ENCODE measurements at regions not wholly inside any gene's neighbourhood (a gene's known extent, or its start where the extent isn't known, plus 50 kb on each side); places are given as distances from the start of the nearest gene placed in this dataset.
"Not testable (repeated sequence)": the region's sequence is repeated elsewhere in the genome, so short reads cannot be mapped to it uniquely, and the experiment has no call there.

DNA sequence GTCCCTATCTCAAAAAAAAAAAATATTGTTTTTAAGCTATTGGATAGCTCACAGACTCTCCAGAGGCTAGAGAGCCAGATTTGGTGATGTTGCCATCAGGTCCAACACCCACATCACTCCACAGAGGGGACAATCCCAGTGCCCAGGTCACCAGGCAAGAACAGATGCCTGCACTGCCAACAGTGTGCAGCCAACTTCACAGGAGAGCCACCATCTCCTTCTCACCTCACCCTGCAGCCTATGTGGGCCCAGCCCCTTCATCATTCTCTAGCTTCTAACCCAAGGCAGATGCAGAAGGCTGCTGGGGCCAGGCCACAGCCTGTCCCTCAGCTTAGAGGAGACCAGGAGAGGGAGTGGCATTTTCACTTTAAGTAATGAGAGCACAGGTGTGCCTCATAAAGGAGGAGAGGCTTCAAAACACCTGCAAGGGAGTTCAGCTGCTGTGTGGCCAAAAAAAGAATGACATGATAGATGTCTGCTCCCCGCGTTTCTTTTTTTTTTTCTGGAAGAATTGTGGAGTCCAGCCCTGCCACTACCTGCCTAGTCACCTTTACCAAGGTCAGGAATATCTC lies 98.0 kb upstream of the ZSWIM2 start:
- no peak for DNase-seq (ENCODE audit: low spot score)
- no peak for FAIRE-seq

DNA sequence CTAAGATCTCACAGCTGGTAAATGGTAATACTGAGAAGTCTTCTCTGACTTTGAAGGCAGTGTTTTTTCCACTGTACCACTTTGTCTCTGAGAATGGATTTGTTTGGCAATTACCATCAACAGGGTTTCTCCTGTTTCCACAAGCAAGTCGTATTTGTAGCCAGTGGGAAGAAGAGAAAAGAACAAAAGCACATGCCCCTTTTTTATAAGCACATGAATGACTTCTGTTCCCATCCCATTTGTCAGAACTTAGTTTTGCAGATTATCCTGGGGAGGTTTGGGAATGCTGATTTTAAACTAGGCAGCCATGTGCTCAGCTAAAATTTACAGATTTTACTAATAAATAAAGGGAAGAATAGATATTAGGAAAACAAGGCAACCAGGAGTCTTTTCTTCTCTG lies 92.9 kb upstream of the ZSWIM2 start:
- FAIRE-seq (no peak), DNase-seq (ENCODE audit: low spot score) (no peak)

- FAIRE-seq: no peak
Observed at GRCh38 chr2:186940463-186940862, 91.5 kb upstream of the ZSWIM2 start.

DNA sequence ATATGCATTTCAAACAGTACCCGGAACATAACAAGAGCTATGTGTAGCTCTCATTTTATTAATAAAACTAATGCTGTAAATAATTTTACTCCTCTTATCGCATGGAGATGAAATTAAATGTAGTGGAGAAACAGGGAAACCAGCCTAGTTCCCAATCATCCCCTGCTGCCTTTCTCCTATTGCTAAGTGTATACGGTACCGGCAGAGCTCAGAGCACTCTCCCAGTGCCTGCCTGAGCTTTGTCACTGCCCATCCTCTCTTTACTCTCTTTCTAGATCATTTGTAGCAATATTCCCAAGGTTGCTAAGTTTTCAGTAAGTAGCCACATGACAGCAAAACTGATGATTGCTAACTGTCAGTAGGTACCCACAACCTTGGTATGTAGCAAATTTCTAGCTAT lies 85.5 kb upstream of the ZSWIM2 start:
- FAIRE-seq: no peak

More at GRCh38 chr2:186940463-186940862, 91.5 kb upstream of the ZSWIM2 start:
- no peak for DNase-seq (ENCODE audit: low spot score)

GRCh38 chr2:186927867-186928191 lies 78.9 kb upstream of the ZSWIM2 start:
- DNase-seq (ENCODE audit: low spot score) (no peak), FAIRE-seq (no peak)

More for the DNA sequence above, 85.5 kb upstream of the ZSWIM2 start:
- DNase-seq (ENCODE audit: low spot score): no peak

GRCh38 chr2:186927185-186927866 lies 78.4 kb upstream of the ZSWIM2 start:
- no peak for FAIRE-seq
- no peak for DNase-seq (ENCODE audit: low spot score)

DNA sequence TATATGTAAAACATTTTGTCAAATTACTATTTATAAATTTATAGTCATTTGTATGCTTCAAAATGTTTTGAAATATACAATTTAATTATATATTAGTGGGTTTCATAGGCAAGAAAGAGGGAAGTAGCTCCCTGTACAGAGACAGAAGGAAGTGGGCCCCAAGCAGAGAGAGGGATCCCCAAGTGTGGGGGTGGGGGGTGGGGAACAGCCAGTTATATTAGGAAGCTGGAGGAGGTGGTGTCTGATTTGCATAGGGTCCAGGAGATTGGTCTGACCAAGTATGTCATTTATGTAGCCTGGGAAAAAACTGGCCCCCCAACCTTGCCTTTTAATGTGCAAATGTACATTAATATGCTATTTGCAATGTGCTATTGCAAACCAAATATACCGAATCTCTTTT lies 76.5 kb upstream of the ZSWIM2 start:
- DNase-seq (ENCODE audit: low spot score): no peak
- FAIRE-seq: no peak

DNA sequence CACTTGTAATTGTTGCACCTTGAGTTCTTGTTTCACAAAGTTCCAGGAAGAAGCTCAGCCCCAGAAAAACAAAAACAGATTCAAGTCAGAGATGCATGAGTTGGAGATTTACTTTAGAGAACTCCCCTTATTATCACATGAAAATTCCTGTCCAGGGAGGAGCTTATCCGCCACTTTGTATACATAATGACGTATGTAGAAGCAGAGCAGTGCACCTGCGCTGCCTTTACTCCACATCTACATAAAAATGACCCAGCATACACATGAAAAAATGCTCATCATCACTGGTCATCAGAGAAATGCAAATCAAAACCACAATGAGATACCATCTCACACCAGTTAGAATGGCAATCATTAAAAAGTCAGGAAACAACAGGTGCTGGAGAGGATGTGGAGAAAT lies 73.3 kb upstream of the ZSWIM2 start:
- not testable (repeated sequence) for DNase-seq (ENCODE audit: low spot score); FAIRE-seq

GRCh38 chr2:186919296-186919695 lies 70.3 kb upstream of the ZSWIM2 start:
- peak; percentile 31 for DNase-seq (ENCODE audit: low spot score)
- FAIRE-seq: no peak

GRCh38 chr2:186918495-186918894 lies 69.5 kb upstream of the ZSWIM2 start:
- no peak for FAIRE-seq
- DNase-seq (ENCODE audit: low spot score): no peak

DNA sequence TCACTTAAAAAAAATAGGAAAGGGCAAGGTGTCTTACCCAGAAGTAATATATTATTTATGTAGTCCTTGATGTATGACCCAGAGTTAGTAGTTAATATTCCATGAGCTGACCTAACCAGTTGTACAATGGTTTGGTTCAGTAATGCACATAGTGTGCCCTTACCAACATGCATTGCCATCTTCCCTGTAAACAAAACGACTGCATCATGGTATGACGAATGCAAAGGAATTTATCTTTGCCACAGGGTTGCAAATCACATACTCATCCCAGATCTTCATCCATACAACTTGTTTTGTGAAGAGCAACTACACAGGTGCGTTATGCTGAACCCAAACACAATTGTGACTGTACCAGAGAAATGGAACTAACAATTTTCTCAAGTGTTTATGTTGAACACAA lies 68.9 kb upstream of the ZSWIM2 start:
- FAIRE-seq (no peak), DNase-seq (ENCODE audit: low spot score) (no peak)

- no peak for DNase-seq (ENCODE audit: low spot score)
- no peak for FAIRE-seq
Observed at GRCh38 chr2:186913870-186914269, 64.9 kb upstream of the ZSWIM2 start.

DNA sequence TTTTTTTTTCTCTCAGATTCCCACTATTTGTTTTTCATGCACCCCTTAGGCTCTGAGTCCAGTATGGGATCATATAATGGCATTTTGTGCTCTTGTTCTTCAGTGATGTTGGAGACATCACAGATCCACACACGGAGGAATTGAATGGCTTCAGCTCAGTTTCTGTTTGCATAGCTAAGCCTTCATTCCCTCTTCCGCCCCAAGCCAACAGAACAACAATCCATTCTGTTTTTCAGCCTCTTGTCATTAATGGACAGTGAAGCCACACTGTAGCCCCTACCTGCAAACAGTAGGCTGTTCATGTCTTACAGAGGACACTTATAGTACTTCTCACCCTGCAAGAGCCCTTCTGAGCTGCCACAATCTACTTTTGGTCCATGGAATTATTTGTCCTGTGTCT lies 64.0 kb upstream of the ZSWIM2 start:
- no peak for FAIRE-seq

GRCh38 chr2:186911551-186912085 lies 62.6 kb upstream of the ZSWIM2 start:
- FAIRE-seq: no peak
- no peak for DNase-seq (ENCODE audit: low spot score)

More for the DNA sequence above, 64.0 kb upstream of the ZSWIM2 start:
- DNase-seq (ENCODE audit: low spot score): no peak

DNA sequence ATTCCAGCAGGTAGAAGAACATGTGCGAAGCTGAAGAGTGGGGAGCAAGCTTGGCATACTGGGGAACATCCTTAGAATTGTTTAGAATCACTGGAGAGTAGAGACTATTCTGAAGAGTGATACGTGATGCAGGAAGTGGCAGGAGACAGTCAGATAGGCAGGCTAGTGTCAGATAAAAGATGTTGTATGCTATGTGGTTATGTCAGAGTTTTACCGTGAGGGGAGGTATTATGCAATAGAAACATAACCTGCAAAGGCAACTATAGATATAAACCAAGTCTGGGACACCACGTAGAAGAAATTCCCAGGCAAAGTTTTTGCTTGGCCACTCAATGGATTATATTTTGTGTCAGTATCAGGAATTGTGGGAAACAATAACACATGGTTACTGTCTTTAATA lies 62.0 kb upstream of the ZSWIM2 start:
- no peak for FAIRE-seq
- no peak for DNase-seq (ENCODE audit: low spot score)

GRCh38 chr2:186909095-186909494 lies 60.1 kb upstream of the ZSWIM2 start:
- FAIRE-seq (no peak), DNase-seq (ENCODE audit: low spot score) (no peak)

GRCh38 chr2:186907897-186908296 lies 58.9 kb upstream of the ZSWIM2 start:
- FAIRE-seq: no peak
- no peak for DNase-seq (ENCODE audit: low spot score)

- FAIRE-seq (no peak), DNase-seq (ENCODE audit: low spot score) (no peak)
Observed at GRCh38 chr2:186903216-186903615, 54.2 kb upstream of the ZSWIM2 start.
